Esophagus squamous epithelium (tissue), 5 donors: ENCODE measurements at regions not wholly inside any gene's neighbourhood (a gene's known extent, or its start where the extent isn't known, plus 50 kb on each side); places are given as distances from the start of the nearest gene placed in this dataset.

Experiments used
- DNase-seq: peaks from one replicate; lab custom pipeline; 2025; lab: John Stamatoyannopoulos, UW
- H3K27ac ChIP-seq, 4 donors: fragments of 200-600 bp; sonication (generic); one replicate each; pipeline ENCODE4 v1.5.1; 2016 to 2019; ENCODE audit warnings: mild to moderate bottlenecking in 1 of 4
- H3K27me3 ChIP-seq, 4 donors: fragments of 200-600 bp; sonication (generic); 1 replicate in 3 of 4; 2 replicates in 1 of 4; pipeline versions ENCODE4 v1.5.1 to v1.6.0; 2017 to 2021; ENCODE audit warnings: antibody characterized with exemption in 1 of 4
- H3K36me3 ChIP-seq, 3 donors: fragments of 200-600 bp; sonication (generic); one replicate each; pipeline ENCODE4 v1.5.1; 2016 to 2019
- H3K4me1 ChIP-seq, 3 donors: fragments of 200-600 bp; sonication (generic); one replicate each; pipeline ENCODE4 v1.5.1; 2017 to 2019
- H3K4me3 ChIP-seq, 4 donors: fragments of 200-600 bp; sonication (generic); 1 replicate in 3 of 4; 2 replicates in 1 of 4; pipeline ENCODE4 v1.5.1; 2016 to 2019; ENCODE audit warnings: mild to moderate bottlenecking in 2 of 4, moderate library complexity in 1 of 4
- H3K9me3 ChIP-seq, 3 donors: fragments of 200-600 bp; sonication (generic); one replicate each; pipeline ENCODE4 v1.5.1; 2016 to 2019
- CTCF ChIP-seq, 6 experiments: fragments of 450-650 bp in 4 of 6; fragments of 200-600 bp in 2 of 6; sonication (generic) in 2 of 6; IDR thresholded peaks; one replicate each; pipeline ENCODE4 v1.5.1; 2016 to 2019; ENCODE audit warnings: antibody characterized with exemption in 6 of 6, mild to moderate bottlenecking in 4 of 6, moderate library complexity in 4 of 6
- POLR2A ChIP-seq, 4 donors: fragments of 450-650 bp; IDR thresholded peaks; one replicate each; pipeline ENCODE4 v1.6.1; 2017; ENCODE audit warnings: antibody characterized with exemption in 4 of 4, mild to moderate bottlenecking in 4 of 4, moderate library complexity in 3 of 4
- WGBS, 2 donors: methylation state at CpG; one replicate each; pipeline ENCODE4 v1.1.5; 2018; 5-methylcytosine and 5-hydroxymethylcytosine counted together
- intact Hi-C: fragments of 100-400 bp; cut with DNase I; formaldehyde crosslinking; loops from one replicate; pipeline ENCODE4 v1.15.0; 2022
- donor health status: DM: yes; HTN: yes; CAD: no.

DNA sequence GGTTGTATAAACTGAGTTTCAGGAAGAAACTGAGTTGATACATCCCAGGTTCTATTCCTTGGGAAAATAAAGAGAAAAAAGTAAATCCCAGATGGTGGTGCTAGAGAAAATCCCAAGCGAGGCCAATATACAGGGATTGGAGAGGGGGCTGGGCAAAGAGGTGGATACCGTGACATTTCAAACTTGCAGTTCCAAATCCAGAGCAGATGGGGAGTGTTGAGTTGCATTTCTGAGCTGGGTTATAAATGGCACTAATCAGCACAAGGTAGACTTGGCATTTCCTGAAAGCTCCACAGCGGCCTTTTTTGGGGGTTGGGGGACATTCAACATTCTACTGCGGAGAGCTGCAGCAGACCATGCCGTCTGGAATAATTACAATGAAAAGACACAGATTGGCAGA, 224.4 kb downstream of the NXNL2 start:
- WGBS, 2 donors = 92 to 94% methylated on average over 5 of the region's 5 CpGs
- intact Hi-C loops = no loop called here
- H3K9me3 ChIP-seq = no peaks in the 10 kb centered on the region
- H3K27me3 ChIP-seq = no peaks in the 10 kb centered on the region
- H3K36me3 ChIP-seq = no peaks in the 10 kb centered on the region
- H3K27ac ChIP-seq = no peak overlapping the region
- TF ChIP-seq CTCF (IDR thresholded peaks at IDR 0.05) = no peak
- no peak for TF ChIP-seq POLR2A (IDR thresholded peaks at IDR 0.05)
- DNase-seq = no peak
- no peaks in the 10 kb centered on the region for H3K4me1 ChIP-seq
- H3K4me3 ChIP-seq = no peak overlapping the region

DNA sequence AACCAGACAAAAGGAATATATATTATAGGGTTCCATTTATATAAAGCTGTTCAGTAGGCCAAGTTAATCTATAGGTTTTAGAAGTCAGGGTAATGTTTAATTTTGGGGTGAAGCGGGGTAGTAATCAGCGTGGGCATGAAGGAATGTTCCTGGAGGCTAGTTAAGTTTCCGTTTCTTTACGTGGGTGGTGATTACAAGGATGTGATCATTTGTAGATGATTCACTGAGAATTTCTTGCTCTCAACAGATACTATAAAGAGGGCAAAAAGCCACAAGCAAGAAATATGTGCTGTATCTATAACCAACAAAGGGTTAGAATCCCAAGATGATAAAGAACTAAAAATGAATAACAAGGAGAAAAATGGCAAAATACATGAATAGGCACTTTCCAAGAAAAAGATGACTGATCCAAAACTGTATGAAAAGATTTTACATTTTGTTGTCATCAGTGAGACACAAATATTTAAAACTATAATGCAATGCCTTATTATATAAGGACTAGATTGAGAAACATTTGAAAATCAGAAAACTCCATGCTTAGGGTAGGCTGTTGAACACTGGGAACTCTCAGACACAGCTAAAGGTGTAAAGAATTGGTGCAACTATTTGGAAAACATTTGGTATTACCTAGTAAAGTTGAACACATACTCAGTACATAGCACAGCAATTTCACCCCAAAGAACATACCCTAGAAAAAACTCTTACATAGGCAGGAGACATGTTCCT, 224.3 kb upstream of the S1PR3 start:
- H3K4me1 ChIP-seq = no peaks in the 10 kb centered on the region
- TF ChIP-seq POLR2A (IDR thresholded peaks at IDR 0.05) = no peak
- no peak for TF ChIP-seq CTCF (IDR thresholded peaks at IDR 0.05)
- no peaks in the 10 kb centered on the region for H3K27me3 ChIP-seq
- H3K4me3 ChIP-seq = no peak overlapping the region
- no peaks in the 10 kb centered on the region for H3K9me3 ChIP-seq
- intact Hi-C loops = no loop called here
- no peaks in the 10 kb centered on the region for H3K36me3 ChIP-seq
- no peak for DNase-seq
- no peak overlapping the region for H3K27ac ChIP-seq
- 22 to 30% methylated on average over 4 of the region's 4 CpGs for WGBS, 2 donors

DNA sequence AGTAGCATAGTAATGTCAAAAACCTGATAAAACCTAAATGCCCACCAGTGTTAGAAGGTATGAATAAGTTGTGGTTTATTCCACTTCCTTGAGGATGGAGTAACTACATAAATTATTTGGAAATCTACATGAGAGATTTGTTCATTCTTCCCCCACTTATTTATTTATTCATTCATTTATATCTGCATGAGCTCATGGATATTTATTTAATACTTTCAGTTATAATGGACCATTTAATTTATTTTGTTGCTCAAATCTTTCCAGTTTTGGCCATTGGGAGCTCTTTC, 223.8 kb upstream of the S1PR3 start:
- no peak for DNase-seq
- no peaks in the 10 kb centered on the region for H3K9me3 ChIP-seq
- H3K4me1 ChIP-seq = no peaks in the 10 kb centered on the region
- no peaks in the 10 kb centered on the region for H3K27me3 ChIP-seq
- no peak overlapping the region for H3K27ac ChIP-seq
- H3K36me3 ChIP-seq = no peaks in the 10 kb centered on the region
- no peak overlapping the region for H3K4me3 ChIP-seq
- intact Hi-C loops = no loop called here
- no peak for TF ChIP-seq POLR2A (IDR thresholded peaks at IDR 0.05)
- TF ChIP-seq CTCF (IDR thresholded peaks at IDR 0.05) = no peak

- Histone ChIP-seq H3K27me3 (no peaks in the 10 kb centered on the region), H3K4me1 (peaks cover 0 to 21% (median 21%) of the 10 kb centered on the region in 3 donors), H3K27ac (no peak overlapping the region), H3K4me3 (no peak overlapping the region), H3K36me3 (no peaks in the 10 kb centered on the region), H3K9me3 (no peaks in the 10 kb centered on the region)
- WGBS, 2 donors = 71 to 86% methylated on average over 3 of the region's 3 CpGs
- DNase-seq = no peak
- TF ChIP-seq POLR2A (IDR thresholded peaks at IDR 0.05) (no peak), CTCF (IDR thresholded peaks at IDR 0.05) (no peak)
- intact Hi-C loops = loop anchor here (10.0 kb wide), 1 partner anchor 58 kb away; no protein-coding TSS in a partner anchor
Observed at GRCh38 chr9:88772575-88772974, 218.7 kb upstream of the S1PR3 start.

GRCh38 chr9:88773126-88773525, 218.1 kb upstream of the S1PR3 start:
- H3K27ac ChIP-seq = no peak overlapping the region
- H3K4me3 ChIP-seq = no peak overlapping the region
- H3K27me3 ChIP-seq = no peaks in the 10 kb centered on the region
- 87 to 90% methylated on average over 5 of the region's 5 CpGs for WGBS, 2 donors
- no peak for DNase-seq
- intact Hi-C loops = loop anchor here (10.0 kb wide), 1 partner anchor 58 kb away; no protein-coding TSS in a partner anchor
- no peak for TF ChIP-seq CTCF (IDR thresholded peaks at IDR 0.05)
- TF ChIP-seq POLR2A (IDR thresholded peaks at IDR 0.05) = no peak
- H3K4me1 ChIP-seq = peaks cover 0 to 21% (median 21%) of the 10 kb centered on the region in 3 donors
- H3K9me3 ChIP-seq = no peaks in the 10 kb centered on the region
- H3K36me3 ChIP-seq = no peaks in the 10 kb centered on the region
